ENCODE measurements at regions not wholly inside any gene's neighbourhood (a gene's known extent, or its start where the extent isn't known, plus 50 kb on each side); places are given as distances from the start of the nearest gene placed in this dataset.
"Not testable (repeated sequence)": the region's sequence is repeated elsewhere in the genome, so short reads cannot be mapped to it uniquely, and the experiment has no call there.

DNA sequence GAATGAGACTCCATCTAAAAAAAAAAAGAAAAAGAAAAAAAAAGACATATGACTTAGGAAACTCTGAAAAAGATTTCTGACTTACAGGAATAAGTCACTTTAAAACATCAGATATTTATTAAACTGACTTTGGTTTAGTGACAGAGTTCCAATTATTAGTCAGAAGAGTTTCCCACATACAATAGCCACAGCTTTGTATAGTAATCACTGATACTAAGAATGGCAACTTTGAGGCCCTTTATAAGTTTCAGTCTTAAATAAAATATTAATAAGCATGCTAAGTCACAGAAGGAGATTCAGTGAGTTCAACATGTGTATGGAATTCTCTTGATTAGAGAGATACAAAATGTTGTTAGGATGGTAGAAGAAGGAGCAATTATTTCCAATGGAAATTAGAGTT, 652.3 kb upstream of the AMOT start:
- no peak overlapping the region for H3K4me2 ChIP-seq
- H3K9ac ChIP-seq, result no peak overlapping the region
- no peaks in the 10 kb centered on the region for H3K4me1 ChIP-seq (ENCODE audit: low read depth, poor library complexity, severe bottlenecking)
- no peaks in the 10 kb centered on the region for H3K36me3 ChIP-seq (ENCODE audit: insufficient read depth)
- no peaks in the 10 kb centered on the region for H3K27me3 ChIP-seq (ENCODE audit: insufficient read depth, low read depth)
- H2AFZ ChIP-seq (ENCODE audit: low read depth), result no peak overlapping the region
- no peak for TF ChIP-seq CTCF (conservative IDR thresholded peaks at IDR 0.05; ENCODE audit: low read depth, low read length)
- H3K4me3 ChIP-seq (IDR thresholded peaks at IDR 0.05; ENCODE audit: insufficient read depth, low read depth, low read length), result no peak overlapping the region
- H3K79me2 ChIP-seq (ENCODE audit: insufficient read depth, low read depth), result no peaks in the 10 kb centered on the region
- no peaks in the 10 kb centered on the region for H4K20me1 ChIP-seq (ENCODE audit: insufficient read depth)
- H3K27ac ChIP-seq, result no peak overlapping the region

DNA sequence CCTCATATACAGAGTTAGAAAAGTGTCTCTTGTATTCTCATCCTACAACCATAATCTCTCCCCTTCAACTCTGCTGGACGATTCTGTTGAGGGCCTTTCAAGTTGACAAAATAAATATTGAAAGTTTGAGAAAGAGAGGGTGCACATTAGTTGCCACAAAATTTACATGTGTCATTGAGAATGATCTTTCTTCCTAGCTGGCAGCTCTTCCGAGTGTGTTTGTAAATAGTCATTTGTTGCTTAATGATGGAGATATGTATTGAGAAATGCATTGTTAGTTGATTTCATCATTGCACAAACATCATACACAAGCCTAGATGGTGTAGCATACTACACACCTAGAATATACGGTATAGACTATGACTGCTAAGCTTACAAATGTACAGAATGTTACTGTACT, 632.8 kb upstream of the AMOT start:
- Histone ChIP-seq H4K20me1 (ENCODE audit: insufficient read depth) (no peaks in the 10 kb centered on the region), H3K4me2 (no peak overlapping the region), H3K27me3 (ENCODE audit: insufficient read depth, low read depth) (no peaks in the 10 kb centered on the region), H3K79me2 (ENCODE audit: insufficient read depth, low read depth) (no peaks in the 10 kb centered on the region), H3K4me1 (ENCODE audit: low read depth, poor library complexity, severe bottlenecking) (no peaks in the 10 kb centered on the region), H3K9ac (no peak overlapping the region), H3K36me3 (ENCODE audit: insufficient read depth) (no peaks in the 10 kb centered on the region), H3K27ac (no peak overlapping the region), H2AFZ (ENCODE audit: low read depth) (no peak overlapping the region), H3K4me3 (IDR thresholded peaks at IDR 0.05; ENCODE audit: insufficient read depth, low read depth, low read length) (no peak overlapping the region)
- no peak for TF ChIP-seq CTCF (conservative IDR thresholded peaks at IDR 0.05; ENCODE audit: low read depth, low read length)

DNA sequence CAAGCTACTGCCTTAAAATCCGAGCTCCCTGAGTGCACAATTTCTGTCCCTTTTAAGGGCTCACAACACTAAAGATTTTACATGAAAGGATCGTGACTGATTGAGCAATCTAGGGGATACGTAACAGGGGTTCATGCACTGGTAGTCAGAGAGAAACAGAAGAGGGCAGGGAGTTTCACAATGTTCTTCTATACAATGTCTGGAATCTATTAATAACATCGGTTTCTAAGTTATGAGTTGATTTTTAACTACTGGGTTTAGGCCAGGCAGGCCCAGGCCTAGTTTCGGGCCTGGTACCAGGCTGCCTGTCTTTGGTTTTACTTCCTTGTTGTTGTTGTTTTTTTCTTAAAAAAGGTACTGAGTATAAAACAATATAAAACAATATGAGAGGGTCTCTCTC, 632.4 kb upstream of the AMOT start:
- not testable (repeated sequence) for H3K79me2 ChIP-seq (ENCODE audit: insufficient read depth, low read depth); H4K20me1 ChIP-seq (ENCODE audit: insufficient read depth); H3K36me3 ChIP-seq (ENCODE audit: insufficient read depth); H3K4me3 ChIP-seq (IDR thresholded peaks at IDR 0.05; ENCODE audit: insufficient read depth, low read depth, low read length); H3K27ac ChIP-seq; H3K27me3 ChIP-seq (ENCODE audit: insufficient read depth, low read depth); H3K4me1 ChIP-seq (ENCODE audit: low read depth, poor library complexity, severe bottlenecking); H3K4me2 ChIP-seq; H2AFZ ChIP-seq (ENCODE audit: low read depth); H3K9ac ChIP-seq

GRCh38 chrX:113470166-113470565, 629.5 kb upstream of the AMOT start:
- no peaks in the 10 kb centered on the region for H3K36me3 ChIP-seq (ENCODE audit: insufficient read depth)
- no peak overlapping the region for H2AFZ ChIP-seq (ENCODE audit: low read depth)
- no peaks in the 10 kb centered on the region for H3K27me3 ChIP-seq (ENCODE audit: insufficient read depth, low read depth)
- no peak overlapping the region for H3K9ac ChIP-seq
- no peak for TF ChIP-seq CTCF (conservative IDR thresholded peaks at IDR 0.05; ENCODE audit: low read depth, low read length)
- H3K79me2 ChIP-seq (ENCODE audit: insufficient read depth, low read depth), result no peaks in the 10 kb centered on the region
- no peak overlapping the region for H3K27ac ChIP-seq
- H3K4me2 ChIP-seq, result no peak overlapping the region
- no peak overlapping the region for H3K4me3 ChIP-seq (IDR thresholded peaks at IDR 0.05; ENCODE audit: insufficient read depth, low read depth, low read length)
- H4K20me1 ChIP-seq (ENCODE audit: insufficient read depth), result no peaks in the 10 kb centered on the region
- no peaks in the 10 kb centered on the region for H3K4me1 ChIP-seq (ENCODE audit: low read depth, poor library complexity, severe bottlenecking)

GRCh38 chrX:113457719-113458118, 617.1 kb upstream of the AMOT start:
- Histone ChIP-seq H3K9ac (no peak overlapping the region), H3K4me2 (no peak overlapping the region), H4K20me1 (ENCODE audit: insufficient read depth) (no peaks in the 10 kb centered on the region), H3K4me3 (IDR thresholded peaks at IDR 0.05; ENCODE audit: insufficient read depth, low read depth, low read length) (no peak overlapping the region), H3K27ac (no peak overlapping the region), H3K4me1 (ENCODE audit: low read depth, poor library complexity, severe bottlenecking) (no peaks in the 10 kb centered on the region), H3K79me2 (ENCODE audit: insufficient read depth, low read depth) (no peaks in the 10 kb centered on the region), H3K27me3 (ENCODE audit: insufficient read depth, low read depth) (no peaks in the 10 kb centered on the region), H2AFZ (ENCODE audit: low read depth) (no peak overlapping the region), H3K36me3 (ENCODE audit: insufficient read depth) (no peaks in the 10 kb centered on the region)
- no peak for TF ChIP-seq CTCF (conservative IDR thresholded peaks at IDR 0.05; ENCODE audit: low read depth, low read length)
